ENCODE measurements at regions not wholly inside any gene's neighbourhood (a gene's known extent, or its start where the extent isn't known, plus 50 kb on each side); places are given as distances from the start of the nearest gene placed in this dataset.
A peak's percentile ranks its signal among the peaks of the same experiment; 100 is the strongest.
"Not testable (repeated sequence)": the region's sequence is repeated elsewhere in the genome, so short reads cannot be mapped to it uniquely, and the experiment has no call there.

DNA sequence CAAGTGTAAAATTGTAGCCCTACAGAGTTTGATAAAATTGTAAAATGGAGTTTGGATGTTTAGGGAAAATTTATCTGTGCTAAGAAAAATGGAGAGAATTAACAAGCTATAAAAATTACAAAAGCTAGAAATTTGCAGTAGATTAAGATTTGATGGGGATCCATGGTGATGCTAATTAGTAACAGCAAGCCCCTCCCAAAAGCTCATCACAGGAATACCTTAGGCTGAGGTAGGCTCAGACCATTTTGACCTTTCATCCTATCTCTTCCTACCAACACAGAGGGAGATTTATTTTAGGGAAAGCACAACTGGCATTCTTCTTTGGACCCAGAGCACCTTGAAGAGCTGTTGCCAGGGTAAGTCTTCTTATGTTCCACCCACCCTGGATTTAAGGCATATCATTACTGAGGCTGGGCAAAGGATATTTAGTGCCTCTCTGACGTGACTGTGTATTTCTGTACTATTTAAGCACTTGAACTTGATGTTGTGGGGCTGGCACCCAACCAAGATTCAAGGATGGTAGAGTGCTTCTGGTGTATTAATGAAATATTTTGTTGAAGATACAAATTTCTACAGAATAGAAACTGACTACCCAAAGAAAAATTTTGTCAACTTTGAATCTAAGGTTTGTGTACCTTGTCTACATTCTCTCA is 70.8 kb upstream of the SLC39A10 start:
- no peaks in the 10 kb centered on the region for H3K9me3 Mint-ChIP-seq (ENCODE audit: low read depth)
- H3K36me3 Mint-ChIP-seq: no peaks in the 10 kb centered on the region
- H3K4me3 Mint-ChIP-seq: no peak overlapping the region
- peaks cover 10% of the 10 kb centered on the region for H3K4me1 Mint-ChIP-seq (ENCODE audit: low read depth)
- H3K27me3 Mint-ChIP-seq: no peaks in the 10 kb centered on the region
- no peak overlapping the region for H3K27ac Mint-ChIP-seq

DNA sequence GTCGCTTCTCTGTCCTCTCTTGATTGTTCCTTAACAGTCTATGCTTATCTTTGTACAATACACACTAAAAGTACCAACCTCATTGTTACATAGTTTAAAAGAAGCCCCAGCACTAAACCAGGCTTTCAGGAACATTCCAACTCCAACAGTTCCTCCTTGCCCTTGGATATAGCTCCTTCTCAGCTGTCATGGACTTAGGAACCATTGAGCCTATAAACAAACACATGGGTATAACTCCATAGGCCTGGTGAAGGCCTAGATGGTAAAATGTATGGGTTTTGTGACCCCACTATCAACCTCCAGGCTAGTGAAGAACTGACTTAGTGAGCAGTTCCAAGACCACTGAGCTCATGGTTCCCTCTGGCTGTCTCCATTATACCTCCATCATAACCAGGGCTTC is 74.8 kb upstream of the SLC39A10 start:
- Mint-ChIP-seq H3K4me1 (ENCODE audit: low read depth) (peaks cover 28% of the 10 kb centered on the region), H3K27ac (no peak overlapping the region), H3K36me3 (peaks cover 4% of the 10 kb centered on the region), H3K4me3 (no peak overlapping the region), H3K27me3 (no peaks in the 10 kb centered on the region), H3K9me3 (ENCODE audit: low read depth) (peaks cover 3% of the 10 kb centered on the region)

DNA sequence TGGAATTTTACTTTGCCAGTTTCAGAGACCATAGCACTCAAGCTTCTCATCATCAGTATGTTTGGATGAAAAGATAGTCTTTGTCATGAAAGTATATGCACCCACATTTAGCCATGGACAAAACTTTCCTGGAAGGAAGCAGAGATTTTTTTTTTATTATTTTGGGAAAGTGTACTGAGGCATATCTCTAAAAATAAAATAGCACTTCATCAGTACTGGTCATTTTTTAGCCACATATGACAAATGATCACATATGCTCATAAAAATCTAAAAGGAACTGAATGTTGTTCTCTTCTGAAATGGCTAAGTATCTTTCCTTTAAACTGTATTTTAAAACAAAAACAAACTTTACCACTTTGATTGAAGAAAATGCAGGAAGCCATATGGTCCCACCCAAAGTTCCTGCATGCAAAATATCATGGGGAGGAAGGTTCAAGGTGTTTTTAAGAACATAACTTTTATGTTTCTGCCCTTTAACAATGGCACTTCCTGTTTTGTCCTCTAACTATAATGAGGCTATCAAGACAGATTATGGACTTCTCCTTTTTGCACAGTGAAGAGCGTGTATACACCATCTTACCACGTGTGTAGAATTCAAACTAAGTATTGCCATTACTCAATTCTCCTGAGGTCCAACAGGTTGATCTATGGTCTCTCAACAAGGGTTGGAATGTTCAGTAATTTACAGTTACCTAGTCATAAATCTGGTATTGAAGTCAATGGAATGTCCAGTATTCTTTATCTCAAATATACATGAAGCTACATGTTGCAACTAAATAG is 77.1 kb upstream of the SLC39A10 start:
- H3K36me3 Mint-ChIP-seq: peaks cover 4% of the 10 kb centered on the region
- peak overlapping the region; percentile 84 for H3K27ac Mint-ChIP-seq
- H3K4me3 Mint-ChIP-seq: peak overlapping the region; percentile 24

DNA sequence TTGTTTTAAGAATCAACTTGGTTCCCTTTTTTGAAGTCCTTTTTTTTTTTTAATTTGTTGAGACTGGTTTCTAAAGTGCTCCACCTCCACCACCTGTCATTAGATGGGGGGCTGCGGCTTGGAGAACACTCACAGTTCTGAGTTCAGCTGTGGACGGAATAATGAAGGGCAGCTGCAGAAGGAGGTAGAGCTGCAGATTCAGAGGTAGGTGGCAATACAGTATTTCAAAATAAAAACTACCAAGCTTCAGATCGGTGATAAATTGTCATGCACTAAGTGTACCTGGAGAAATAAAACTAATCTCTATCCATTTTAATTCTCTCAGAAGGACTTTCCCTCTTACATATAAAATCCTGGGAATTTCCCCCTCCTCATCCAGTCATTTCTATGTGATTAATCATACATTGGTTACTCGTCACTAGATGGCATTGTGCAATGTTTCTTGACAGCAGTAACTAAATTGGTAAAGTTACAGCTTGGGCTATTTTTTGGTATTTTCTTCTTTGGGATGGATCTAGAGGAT is 81.1 kb upstream of the SLC39A10 start:
- Mint-ChIP-seq H3K4me3 (peak overlapping the region; percentile 49), H3K36me3 (peaks cover 4% of the 10 kb centered on the region), H3K4me1 (ENCODE audit: low read depth) (peaks cover 62% of the 10 kb centered on the region)

More for the DNA sequence above, 77.1 kb upstream of the SLC39A10 start:
- Mint-ChIP-seq H3K4me1 (ENCODE audit: low read depth) (peaks cover 46% of the 10 kb centered on the region), H3K27me3 (no peaks in the 10 kb centered on the region), H3K9me3 (ENCODE audit: low read depth) (peaks cover 3% of the 10 kb centered on the region)

DNA sequence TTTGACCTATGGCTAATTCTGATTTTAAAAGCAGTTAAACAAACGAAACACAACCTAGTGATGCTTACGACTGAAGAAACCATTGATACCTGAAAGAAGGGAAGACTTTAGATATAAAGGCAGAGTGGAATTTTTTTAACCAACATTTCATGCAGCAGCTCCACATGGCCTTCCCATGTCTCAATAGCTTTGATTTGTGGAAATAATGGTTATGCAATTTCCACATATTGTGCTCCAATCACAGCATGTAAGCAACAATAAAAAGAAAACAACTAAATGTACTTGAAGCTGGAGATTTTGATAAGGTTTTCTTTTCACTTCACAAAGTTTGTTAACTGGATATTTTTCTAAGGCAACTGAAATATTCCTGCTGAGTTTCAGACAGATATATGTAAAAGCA is 82.0 kb upstream of the SLC39A10 start:
- no peak overlapping the region for H3K4me3 Mint-ChIP-seq
- no peak overlapping the region for H3K27ac Mint-ChIP-seq
- no peaks in the 10 kb centered on the region for H3K9me3 Mint-ChIP-seq (ENCODE audit: low read depth)
- H3K4me1 Mint-ChIP-seq (ENCODE audit: low read depth): peaks cover 64% of the 10 kb centered on the region
- H3K27me3 Mint-ChIP-seq: no peaks in the 10 kb centered on the region
- peaks cover 4% of the 10 kb centered on the region for H3K36me3 Mint-ChIP-seq

More for the DNA sequence above, 81.1 kb upstream of the SLC39A10 start:
- Mint-ChIP-seq H3K9me3 (ENCODE audit: low read depth) (peaks cover 3% of the 10 kb centered on the region), H3K27me3 (no peaks in the 10 kb centered on the region), H3K27ac (peak overlapping the region; percentile 85)

DNA sequence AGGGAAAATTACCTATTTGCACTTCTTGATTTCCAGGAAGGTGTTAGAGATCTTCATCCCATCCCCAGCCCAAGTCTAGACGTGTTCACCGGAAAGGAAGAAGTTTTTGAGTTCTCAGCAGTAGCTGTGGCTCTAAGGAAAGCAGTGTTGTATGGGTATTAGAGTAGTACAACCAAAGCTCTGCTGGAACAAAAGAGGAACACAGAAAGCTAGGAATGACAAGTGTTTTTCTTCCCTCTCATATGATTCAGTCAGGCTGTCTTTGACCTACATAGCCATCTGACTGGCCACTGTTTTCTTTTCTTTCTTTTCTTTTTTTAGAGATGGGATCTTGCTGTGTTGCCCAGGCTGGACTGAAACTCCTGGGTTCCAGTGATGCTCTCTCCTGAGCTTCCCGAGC is 82.7 kb upstream of the SLC39A10 start:
- peaks cover 2% of the 10 kb centered on the region for H3K36me3 Mint-ChIP-seq
- H3K4me3 Mint-ChIP-seq: no peak overlapping the region
- no peaks in the 10 kb centered on the region for H3K27me3 Mint-ChIP-seq
- peak overlapping the region; percentile 30 for H3K27ac Mint-ChIP-seq
- H3K9me3 Mint-ChIP-seq (ENCODE audit: low read depth): no peaks in the 10 kb centered on the region
- peaks cover 64% of the 10 kb centered on the region for H3K4me1 Mint-ChIP-seq (ENCODE audit: low read depth)

DNA sequence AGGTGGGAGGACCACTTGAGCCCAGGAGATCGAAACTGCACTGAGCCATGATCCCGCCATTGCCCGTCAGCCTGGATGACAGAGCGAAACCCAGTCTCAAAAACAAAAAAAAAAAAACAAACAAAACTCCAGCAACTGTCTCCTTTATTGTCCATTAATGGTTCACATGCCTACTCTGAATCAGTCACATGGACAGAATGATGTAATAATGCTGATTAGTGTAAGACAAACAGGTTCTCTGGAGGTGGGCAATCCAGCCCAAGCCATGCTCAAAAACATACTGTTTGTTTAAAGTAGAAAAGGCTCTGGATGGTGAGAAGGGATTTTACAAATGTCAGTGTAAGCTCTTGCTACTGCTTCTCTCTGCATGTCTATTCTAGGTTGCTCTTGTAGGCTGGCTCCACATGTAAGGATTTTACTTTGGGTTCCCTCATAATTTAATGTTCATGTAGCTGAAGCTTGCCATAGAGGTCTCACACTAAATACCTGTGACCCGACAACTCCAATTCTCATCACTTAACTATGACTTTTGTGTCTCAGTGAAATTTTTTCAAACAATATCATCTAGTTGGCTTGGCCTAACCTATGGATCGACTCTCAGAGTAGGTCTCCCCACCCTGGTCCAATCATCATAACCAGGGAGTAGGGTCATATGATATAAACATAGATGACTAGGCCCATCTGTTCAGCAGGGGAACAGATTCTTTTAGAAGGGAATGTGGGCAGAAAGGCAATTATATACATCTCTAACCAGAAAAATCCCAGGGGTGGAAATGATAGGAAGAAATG is 83.9 kb upstream of the SLC39A10 start:
- Mint-ChIP-seq H3K4me1 (ENCODE audit: low read depth) (peaks cover 61% of the 10 kb centered on the region), H3K4me3 (no peak overlapping the region), H3K27me3 (no peaks in the 10 kb centered on the region), H3K9me3 (ENCODE audit: low read depth) (no peaks in the 10 kb centered on the region), H3K36me3 (peaks cover 2% of the 10 kb centered on the region), H3K27ac (peak overlapping the region; percentile 7)

DNA sequence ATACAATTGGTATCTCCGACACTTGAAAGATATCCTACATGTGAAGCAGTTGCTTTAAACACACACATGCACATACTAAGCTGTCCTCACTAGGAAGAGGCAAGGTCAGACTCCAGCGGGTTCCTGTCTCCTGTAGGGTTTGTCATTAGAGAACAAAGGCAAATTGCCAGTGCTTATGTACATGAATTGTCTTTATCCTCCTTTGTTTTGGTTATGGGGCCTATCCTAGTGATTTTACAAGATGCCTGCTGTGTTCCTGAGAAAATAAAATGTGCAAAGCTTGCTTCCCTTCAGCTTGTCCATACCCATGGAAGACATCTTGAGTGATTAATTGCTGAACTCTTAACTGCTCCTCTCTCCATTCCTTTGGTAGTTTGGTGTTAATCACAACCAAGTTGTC is 86.7 kb upstream of the SLC39A10 start:
- peaks cover 44% of the 10 kb centered on the region for H3K4me1 Mint-ChIP-seq (ENCODE audit: low read depth)
- no peak overlapping the region for H3K27ac Mint-ChIP-seq
- H3K4me3 Mint-ChIP-seq: no peak overlapping the region
- no peaks in the 10 kb centered on the region for H3K27me3 Mint-ChIP-seq
- peaks cover 2% of the 10 kb centered on the region for H3K36me3 Mint-ChIP-seq
- H3K9me3 Mint-ChIP-seq (ENCODE audit: low read depth): no peaks in the 10 kb centered on the region

DNA sequence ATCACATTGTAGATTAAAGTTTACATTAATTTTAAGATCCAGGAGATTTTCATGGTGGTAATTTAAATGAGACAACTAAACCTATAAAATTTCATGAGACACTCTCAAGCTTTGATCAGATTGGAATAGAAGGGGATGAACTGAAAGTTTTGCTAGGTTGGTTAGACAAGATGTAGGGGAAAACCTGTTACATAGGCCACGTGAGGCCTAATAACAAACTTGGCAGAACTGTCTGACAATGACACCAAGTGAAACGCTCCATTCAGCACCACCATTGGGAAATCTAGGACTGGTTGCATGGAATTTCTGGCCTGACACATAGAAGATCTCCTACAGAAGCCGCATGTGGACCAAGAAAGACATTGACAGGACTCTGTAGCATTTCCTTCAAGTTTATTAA is 87.8 kb upstream of the SLC39A10 start:
- Mint-ChIP-seq H3K36me3 (peaks cover 2% of the 10 kb centered on the region), H3K4me1 (ENCODE audit: low read depth) (peaks cover 43% of the 10 kb centered on the region), H3K4me3 (no peak overlapping the region), H3K9me3 (ENCODE audit: low read depth) (no peaks in the 10 kb centered on the region), H3K27me3 (no peaks in the 10 kb centered on the region), H3K27ac (peak overlapping the region; percentile 66)

DNA sequence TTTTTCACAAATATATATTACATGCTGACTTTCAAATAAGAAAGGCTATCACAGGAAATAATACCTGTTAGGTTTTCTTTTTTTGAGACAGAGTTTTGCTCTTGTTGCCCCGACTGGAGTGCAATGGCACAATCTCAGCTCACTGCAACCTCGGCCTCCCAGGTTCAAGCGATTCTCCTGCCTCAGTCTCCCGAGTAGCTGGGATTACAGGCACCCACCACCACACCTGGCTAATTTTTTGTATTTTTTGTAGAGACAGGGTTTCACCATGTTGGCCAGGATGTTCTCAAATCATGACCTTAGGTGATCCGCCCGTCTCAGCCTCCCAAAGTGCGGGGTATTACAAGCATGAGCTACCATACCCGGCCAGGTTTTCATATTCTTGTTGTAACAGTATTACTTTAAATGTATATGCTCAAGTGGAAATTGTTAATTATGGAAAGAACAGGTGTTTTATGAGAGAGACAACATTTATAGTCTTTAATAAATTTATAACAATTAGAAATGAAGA is 92.3 kb upstream of the SLC39A10 start:
- not testable (repeated sequence) for H3K9me3 Mint-ChIP-seq (ENCODE audit: low read depth); H3K27me3 Mint-ChIP-seq; H3K36me3 Mint-ChIP-seq
- Mint-ChIP-seq H3K4me1 (ENCODE audit: low read depth) (peaks cover 52% of the 10 kb centered on the region), H3K27ac (peak overlapping the region; percentile 81), H3K4me3 (peak overlapping the region; percentile 7)

DNA sequence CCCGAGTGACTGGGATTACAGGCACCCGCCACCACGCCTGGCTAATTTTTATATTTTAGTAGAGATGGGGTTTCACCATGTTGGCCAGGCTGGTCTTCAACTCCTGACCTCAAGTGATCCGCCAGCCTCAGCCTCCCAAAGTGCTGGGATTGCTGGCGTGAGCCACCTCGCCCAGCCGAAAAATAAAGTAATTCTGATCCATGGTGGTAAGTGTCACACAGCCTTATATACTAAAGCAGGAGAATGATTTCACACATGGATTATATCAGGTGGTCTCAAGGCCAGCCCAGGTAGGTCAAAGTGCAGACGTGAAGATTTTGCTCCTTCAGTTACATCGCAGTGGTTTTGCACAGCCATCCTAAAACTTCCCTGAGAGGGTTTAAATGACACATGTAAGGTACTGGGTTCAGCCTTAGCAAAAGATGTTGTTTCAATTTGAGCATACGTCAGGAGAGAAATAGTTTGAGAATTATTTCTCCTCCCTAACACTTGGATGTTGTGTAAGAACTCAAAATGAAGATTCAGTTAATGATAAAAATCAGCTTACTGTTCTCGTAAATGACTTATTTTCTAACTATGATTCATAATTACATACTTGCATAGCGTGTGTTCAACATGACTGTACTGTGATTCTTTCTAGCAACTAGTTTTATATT is 93.0 kb upstream of the SLC39A10 start:
- Mint-ChIP-seq H3K4me3 (no peak overlapping the region), H3K4me1 (ENCODE audit: low read depth) (peaks cover 53% of the 10 kb centered on the region), H3K9me3 (ENCODE audit: low read depth) (no peaks in the 10 kb centered on the region), H3K36me3 (peaks cover 7% of the 10 kb centered on the region), H3K27me3 (no peaks in the 10 kb centered on the region), H3K27ac (peak overlapping the region; percentile 81)

DNA sequence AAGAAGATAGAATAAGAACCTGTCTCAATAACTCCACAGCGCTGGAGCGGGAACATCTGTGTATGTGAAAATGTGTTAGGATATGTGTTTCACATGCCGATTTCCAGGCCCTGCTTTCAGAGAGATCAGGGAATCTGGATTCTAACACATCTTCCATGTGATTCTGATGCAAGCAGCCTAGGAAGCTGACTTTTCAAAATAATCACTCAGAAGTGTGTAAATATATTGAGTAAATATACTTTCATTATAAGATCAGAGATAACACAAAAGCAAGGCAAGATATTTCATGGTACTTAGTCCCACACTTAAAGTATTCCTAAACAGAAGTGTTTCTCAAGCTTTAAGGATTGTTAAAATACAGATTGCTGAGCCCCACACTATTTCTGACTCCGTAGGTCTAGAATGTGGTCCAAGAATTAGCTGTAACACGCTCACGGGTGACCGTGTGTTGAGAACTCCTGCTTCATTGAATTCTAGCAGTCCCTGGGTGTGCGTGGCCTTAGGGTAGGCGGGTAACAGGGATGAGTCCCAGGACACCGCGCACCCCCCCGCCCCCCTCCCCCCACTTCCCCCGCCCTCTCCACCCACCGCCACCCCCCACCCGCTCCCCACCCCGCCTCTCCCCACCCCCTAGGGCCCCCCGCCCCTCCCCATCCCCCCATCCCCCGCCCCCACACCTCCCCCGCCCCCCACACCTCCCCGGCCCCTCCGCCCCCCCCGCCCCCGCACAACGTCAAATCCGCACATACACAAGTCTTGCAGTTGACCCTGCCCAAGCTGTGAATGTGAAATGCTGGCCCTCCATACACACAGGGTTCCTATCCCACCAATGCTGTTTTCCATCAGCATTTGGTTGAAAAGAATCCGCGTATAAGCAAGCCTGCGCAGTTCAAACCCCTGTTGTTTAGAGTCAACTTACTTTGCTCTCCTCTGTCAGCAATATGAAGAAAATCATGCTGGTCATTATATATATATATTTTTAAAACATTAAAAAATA is 94.2 kb upstream of the SLC39A10 start:
- H3K27ac Mint-ChIP-seq: peak overlapping the region; percentile 95
- peaks cover 7% of the 10 kb centered on the region for H3K36me3 Mint-ChIP-seq
- H3K27me3 Mint-ChIP-seq: no peaks in the 10 kb centered on the region
- peaks cover 61% of the 10 kb centered on the region for H3K4me1 Mint-ChIP-seq (ENCODE audit: low read depth)
- peak overlapping the region; percentile 64 for H3K4me3 Mint-ChIP-seq
- H3K9me3 Mint-ChIP-seq (ENCODE audit: low read depth): peaks cover 4% of the 10 kb centered on the region

DNA sequence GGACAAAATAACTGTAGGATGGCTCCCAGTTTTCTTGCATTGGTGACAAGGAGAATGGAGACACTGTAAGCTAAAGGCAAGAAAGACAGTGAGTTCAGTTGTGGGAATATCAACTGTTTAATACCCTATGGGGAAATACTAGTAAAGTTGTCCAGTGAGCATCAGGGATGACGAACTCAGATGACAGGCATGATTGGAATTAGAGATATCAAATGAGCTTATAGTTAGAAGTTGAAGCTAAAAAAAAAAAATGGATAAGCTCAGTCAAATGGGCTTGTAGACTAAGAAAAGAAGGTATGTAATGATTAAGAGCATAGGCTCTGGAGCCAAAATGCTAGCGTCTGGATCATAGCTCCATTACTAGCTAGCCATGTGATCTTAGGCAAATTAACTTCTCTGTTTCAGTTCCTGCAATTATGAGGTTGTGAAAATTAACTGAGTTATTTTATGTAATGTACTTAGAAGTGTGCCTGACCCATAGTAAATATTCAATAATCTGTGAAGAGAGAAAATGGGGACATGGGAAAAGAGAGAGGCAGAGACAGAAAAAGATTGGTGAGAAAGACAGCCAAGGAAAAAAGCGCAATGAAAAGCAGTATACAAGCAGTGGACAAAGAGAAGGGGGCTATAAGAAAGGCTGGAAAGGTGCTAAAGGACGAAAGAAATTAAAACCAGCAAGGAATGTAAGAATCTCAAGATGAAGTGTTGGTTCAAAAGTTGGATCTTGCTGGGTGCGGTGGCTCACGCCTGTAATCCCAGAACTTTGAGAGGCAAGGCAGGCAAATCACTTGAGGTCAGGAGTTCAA is 95.7 kb upstream of the SLC39A10 start:
- peaks cover 4% of the 10 kb centered on the region for H3K9me3 Mint-ChIP-seq (ENCODE audit: low read depth)
- peak overlapping the region; percentile 76 for H3K4me3 Mint-ChIP-seq
- peaks cover 68% of the 10 kb centered on the region for H3K4me1 Mint-ChIP-seq (ENCODE audit: low read depth)
- peaks cover 7% of the 10 kb centered on the region for H3K36me3 Mint-ChIP-seq
- peak overlapping the region; percentile 91 for H3K27ac Mint-ChIP-seq
- H3K27me3 Mint-ChIP-seq: no peaks in the 10 kb centered on the region

Measured in activated naive CD8-positive, alpha-beta T cell (primary cell).